ENCODE measurements at regions not wholly inside any gene's neighbourhood (a gene's known extent, or its start where the extent isn't known, plus 50 kb on each side); places are given as distances from the start of the nearest gene placed in this dataset.

GRCh38 chr19:13604902-13605586 is 98.8 kb upstream of the CACNA1A start:
- no peak for DNase-seq

GRCh38 chr19:13600802-13601201 is 94.5 kb upstream of the CACNA1A start:
- DNase-seq: no peak

GRCh38 chr19:13600091-13600490 is 93.8 kb upstream of the CACNA1A start:
- DNase-seq: no peak

GRCh38 chr19:13599681-13600080 is 93.4 kb upstream of the CACNA1A start:
- no peak for DNase-seq

GRCh38 chr19:13598098-13598497 is 91.8 kb upstream of the CACNA1A start:
- no peak for DNase-seq

- peak; percentile 66 for DNase-seq
Observed at GRCh38 chr19:13597640-13598039, 91.4 kb upstream of the CACNA1A start.

- DNase-seq: peak; percentile 43
Observed at GRCh38 chr19:13588957-13589833, 82.9 kb upstream of the CACNA1A start.

GRCh38 chr19:13585512-13585911 is 79.2 kb upstream of the CACNA1A start:
- DNase-seq: no peak

GRCh38 chr19:13583753-13584152 is 77.5 kb upstream of the CACNA1A start:
- DNase-seq: no peak

GRCh38 chr19:13583114-13583513 is 76.8 kb upstream of the CACNA1A start:
- no peak for DNase-seq

- no peak for DNase-seq
Observed at GRCh38 chr19:13581576-13581975, 75.3 kb upstream of the CACNA1A start.

GRCh38 chr19:13579388-13580060 is 73.2 kb upstream of the CACNA1A start:
- DNase-seq: peak; percentile 47

- no peak for DNase-seq
Observed at GRCh38 chr19:13576726-13577125, 70.4 kb upstream of the CACNA1A start.

- DNase-seq: peak; percentile 12
Observed at GRCh38 chr19:13574933-13575332, 68.7 kb upstream of the CACNA1A start.

- DNase-seq: no peak
Observed at GRCh38 chr19:13573056-13573667, 66.9 kb upstream of the CACNA1A start.

- no peak for DNase-seq
Observed at GRCh38 chr19:13561461-13561860, 55.2 kb upstream of the CACNA1A start.

GRCh38 chr19:13557756-13558398 is 51.6 kb upstream of the CACNA1A start:
- DNase-seq: no peak

GRCh38 chr19:13556552-13556951 is 50.3 kb upstream of the CACNA1A start:
- DNase-seq: no peak

All from fibroblast of skin of abdomen (primary cell).